Tibial nerve (tissue), 4 donors: ENCODE measurements at regions not wholly inside any gene's neighbourhood (a gene's known extent, or its start where the extent isn't known, plus 50 kb on each side); places are given as distances from the start of the nearest gene placed in this dataset.

Experiments used
- CTCF ChIP-seq, 5 experiments: fragments of 200-600 bp in 3 of 5; fragments of 450-650 bp in 2 of 5; sonication (generic) in 3 of 5; IDR thresholded peaks; one replicate each; pipeline ENCODE4 v1.5.1; 2016 to 2019; ENCODE audit warnings: antibody characterized with exemption in 5 of 5, mild to moderate bottlenecking in 3 of 5, moderate library complexity in 2 of 5
- EP300 ChIP-seq, 2 donors: sonication (generic); formaldehyde crosslinking; IDR thresholded peaks; one replicate each; pipeline ENCODE4 v1.6.1; 2017; ENCODE audit warnings: antibody characterized with exemption in 2 of 2, mild to moderate bottlenecking in 1 of 2

DNA sequence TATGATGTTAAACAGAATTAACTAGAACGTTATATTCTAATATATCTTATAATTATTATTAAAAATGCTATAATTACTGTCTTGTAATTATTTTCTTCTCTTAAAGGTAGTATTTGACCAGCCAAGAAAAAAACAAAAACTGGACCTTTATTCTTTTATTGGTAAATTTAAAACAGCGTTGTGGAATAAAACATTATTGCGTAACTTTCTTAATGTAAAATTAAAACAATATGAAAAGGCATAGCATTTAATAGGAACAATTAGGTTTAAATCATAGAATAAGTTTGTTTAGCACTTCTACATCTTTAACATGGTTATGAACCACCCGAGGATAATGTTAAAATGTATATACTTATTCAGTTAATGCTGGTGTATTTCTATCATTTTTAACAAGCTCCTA is 574.5 kb upstream of the CDH18 start:
- no peak for TF ChIP-seq CTCF (IDR thresholded peaks at IDR 0.05)
- no peak for TF ChIP-seq EP300 (IDR thresholded peaks at IDR 0.05)
